Body of pancreas (tissue), 4 donors: ENCODE measurements at regions not wholly inside any gene's neighbourhood (a gene's known extent, or its start where the extent isn't known, plus 50 kb on each side); places are given as distances from the start of the nearest gene placed in this dataset.

ENCODE experiments used
- ATAC-seq: fragments of 150-250 bp; one replicate; pipeline ENCODE4 v1.9.1; 2016
- DNase-seq, 4 donors: peaks; one replicate each; pipeline ENCODE4 v3.0.0-alpha.2; 2019
- H3K27ac ChIP-seq, 4 donors: fragments of 200-600 bp; sonication (generic); 1 replicate in 3 of 4; 2 replicates in 1 of 4; pipeline versions ENCODE4 v1.5.1 to v1.6.1; 2016 to 2019; ENCODE audit warnings: mild to moderate bottlenecking in 1 of 4, mixed read lengths in 1 of 4, moderate library complexity in 1 of 4
- H3K27me3 ChIP-seq, 2 donors: fragments of 200-600 bp; sonication (generic); one replicate each; pipeline ENCODE4 v1.6.0; 2016; ENCODE audit warnings: mild to moderate bottlenecking in 1 of 2
- H3K36me3 ChIP-seq, 2 donors: fragments of 200-600 bp; sonication (generic); replicated peaks in 1 of 2; 2 replicates each; pipeline ENCODE4 v1.5.1; 2016; ENCODE audit warnings: low read depth in 2 of 2; ENCODE audit not compliant: insufficient read depth in 1 of 2
- H3K4me1 ChIP-seq: fragments of 200-600 bp; sonication (generic); one replicate; pipeline ENCODE4 v1.6.0; 2016
- H3K4me3 ChIP-seq, 2 donors: fragments of 200-600 bp; sonication (generic); 1 replicate in 1 of 2; 2 replicates in 1 of 2; pipeline ENCODE4 v1.5.1; 2016 to 2019
- H3K9me3 ChIP-seq, 3 donors: fragments of 200-600 bp; sonication (generic); 1 replicate in 2 of 3; 2 replicates in 1 of 3; pipeline ENCODE4 v1.5.1; 2016
- POLR2A ChIP-seq, 3 donors: fragments of 450-650 bp; IDR thresholded peaks; one replicate each; pipeline ENCODE4 v1.6.1; 2016; ENCODE audit warnings: antibody characterized with exemption in 3 of 3, mild to moderate bottlenecking in 2 of 3
- WGBS, 2 donors: methylation state at CpG; one replicate each; pipeline ENCODE4 v1.1.5; 2017; 5-methylcytosine and 5-hydroxymethylcytosine counted together
- intact Hi-C: fragments of 100-400 bp; cut with DNase I; formaldehyde crosslinking; loops from one replicate; pipeline ENCODE4 v1.15.1; 2023
- TF ChIP-seq, protein P1 (sequence below), 7 experiments: fragments of 450-650 bp in 4 of 7; fragments of 200-600 bp in 3 of 7; sonication (generic) in 3 of 7; IDR thresholded peaks; one replicate each; pipeline ENCODE4 v1.5.1; 2016 to 2019; ENCODE audit warnings: antibody characterized with exemption in 7 of 7

DNA sequence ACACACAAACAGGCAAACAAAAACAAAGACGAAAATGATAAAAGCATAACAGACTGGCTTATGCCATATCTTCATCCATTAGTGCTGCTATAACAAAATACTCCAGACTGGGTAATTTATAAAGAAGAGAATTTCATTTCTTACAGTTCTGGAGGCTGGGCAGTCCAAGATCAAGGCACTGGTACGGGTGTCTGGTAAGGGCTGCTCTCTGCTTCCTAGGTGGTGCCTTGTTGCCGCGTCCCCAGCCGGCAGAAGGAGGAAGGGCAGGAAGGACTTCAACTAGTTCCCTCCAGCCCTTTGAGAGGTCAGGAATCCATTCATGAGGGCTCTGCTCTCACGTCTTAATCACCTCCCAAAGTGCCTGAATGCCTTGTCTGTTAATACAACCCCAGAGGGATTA lies 122.6 kb downstream of the BOD1 start:
- no peak for TF ChIP-seq POLR2A (IDR thresholded peaks at IDR 0.05)
- TF ChIP-seq, protein P1, sequence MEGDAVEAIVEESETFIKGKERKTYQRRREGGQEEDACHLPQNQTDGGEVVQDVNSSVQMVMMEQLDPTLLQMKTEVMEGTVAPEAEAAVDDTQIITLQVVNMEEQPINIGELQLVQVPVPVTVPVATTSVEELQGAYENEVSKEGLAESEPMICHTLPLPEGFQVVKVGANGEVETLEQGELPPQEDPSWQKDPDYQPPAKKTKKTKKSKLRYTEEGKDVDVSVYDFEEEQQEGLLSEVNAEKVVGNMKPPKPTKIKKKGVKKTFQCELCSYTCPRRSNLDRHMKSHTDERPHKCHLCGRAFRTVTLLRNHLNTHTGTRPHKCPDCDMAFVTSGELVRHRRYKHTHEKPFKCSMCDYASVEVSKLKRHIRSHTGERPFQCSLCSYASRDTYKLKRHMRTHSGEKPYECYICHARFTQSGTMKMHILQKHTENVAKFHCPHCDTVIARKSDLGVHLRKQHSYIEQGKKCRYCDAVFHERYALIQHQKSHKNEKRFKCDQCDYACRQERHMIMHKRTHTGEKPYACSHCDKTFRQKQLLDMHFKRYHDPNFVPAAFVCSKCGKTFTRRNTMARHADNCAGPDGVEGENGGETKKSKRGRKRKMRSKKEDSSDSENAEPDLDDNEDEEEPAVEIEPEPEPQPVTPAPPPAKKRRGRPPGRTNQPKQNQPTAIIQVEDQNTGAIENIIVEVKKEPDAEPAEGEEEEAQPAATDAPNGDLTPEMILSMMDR (IDR thresholded peaks at IDR 0.05), result no peak
- intact Hi-C loops, result no loop called here
- WGBS, 2 donors, result 87 to 89% methylated on average over 6 of the region's 6 CpGs
- Histone ChIP-seq H3K36me3 (no peaks in the 10 kb centered on the region), H3K4me3 (no peak overlapping the region), H3K27ac (no peak overlapping the region), H3K27me3 (no peaks in the 10 kb centered on the region), H3K9me3 (no peaks in the 10 kb centered on the region), H3K4me1 (peaks cover 50% of the 10 kb centered on the region)
- ATAC-seq (no peak), DNase-seq (no peak)

DNA sequence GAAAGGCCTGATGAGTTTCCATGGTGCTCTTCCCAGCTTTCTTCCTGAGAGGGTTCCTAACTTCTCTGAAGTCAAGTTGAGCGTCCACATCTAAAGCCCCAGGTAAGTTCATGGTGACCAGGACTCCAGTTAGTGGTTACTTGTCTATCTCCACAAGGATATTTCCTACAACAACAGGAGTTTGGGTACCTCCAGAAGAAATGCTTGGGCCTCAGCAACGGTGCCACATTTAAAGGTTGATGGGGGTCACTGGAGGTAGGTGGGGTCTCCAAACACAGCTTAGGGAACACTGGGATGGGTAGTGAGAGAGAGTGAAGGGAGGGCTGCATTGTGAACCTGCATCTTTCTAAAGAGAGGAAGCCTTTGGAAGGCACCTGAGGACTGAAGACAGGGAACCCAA lies 123.4 kb downstream of the BOD1 start:
- H3K4me3 ChIP-seq, result no peak overlapping the region
- no peak overlapping the region for H3K27ac ChIP-seq
- intact Hi-C loops, result no loop called here
- DNase-seq (no peak), ATAC-seq (no peak)
- TF ChIP-seq, protein P1 (IDR thresholded peaks at IDR 0.05), result no peak
- no peak for TF ChIP-seq POLR2A (IDR thresholded peaks at IDR 0.05)
- H3K36me3 ChIP-seq, result no peaks in the 10 kb centered on the region
- 80 to 94% methylated on average over 2 of the region's 2 CpGs for WGBS, 2 donors
- peaks cover 42% of the 10 kb centered on the region for H3K4me1 ChIP-seq
- H3K27me3 ChIP-seq, result no peaks in the 10 kb centered on the region
- no peaks in the 10 kb centered on the region for H3K9me3 ChIP-seq

DNA sequence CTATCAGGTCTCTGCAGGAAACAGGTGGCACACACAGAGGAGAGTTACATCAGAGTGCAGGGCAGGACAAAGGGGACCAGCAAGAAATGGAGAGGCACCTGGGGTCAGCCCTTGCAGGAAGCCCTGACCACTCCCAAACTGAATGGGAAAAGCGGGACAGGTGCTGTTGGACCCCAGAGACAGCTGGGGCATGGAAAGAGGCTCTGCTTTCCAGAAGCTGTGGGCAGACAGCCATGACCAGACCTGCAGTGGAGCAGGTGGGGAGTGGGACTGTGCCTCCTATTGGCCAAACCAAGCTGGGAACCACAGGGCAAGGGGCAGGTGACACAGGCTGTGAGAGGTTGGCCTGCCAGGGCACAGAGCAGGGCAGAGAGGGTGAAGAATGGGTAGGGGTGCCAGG lies 125.8 kb downstream of the BOD1 start:
- Histone ChIP-seq H3K9me3 (no peaks in the 10 kb centered on the region), H3K4me3 (no peak overlapping the region), H3K27ac (no peak overlapping the region), H3K36me3 (no peaks in the 10 kb centered on the region), H3K4me1 (peaks cover 19% of the 10 kb centered on the region), H3K27me3 (no peaks in the 10 kb centered on the region)
- DNase-seq (peak in 1 of 4 donors; percentile 30), ATAC-seq (no peak)
- intact Hi-C loops, result no loop called here
- 71 to 92% methylated on average over 1 of the region's 1 CpG for WGBS, 2 donors
- no peak for TF ChIP-seq POLR2A (IDR thresholded peaks at IDR 0.05)
- TF ChIP-seq, protein P1 (IDR thresholded peaks at IDR 0.05), result no peak

DNA sequence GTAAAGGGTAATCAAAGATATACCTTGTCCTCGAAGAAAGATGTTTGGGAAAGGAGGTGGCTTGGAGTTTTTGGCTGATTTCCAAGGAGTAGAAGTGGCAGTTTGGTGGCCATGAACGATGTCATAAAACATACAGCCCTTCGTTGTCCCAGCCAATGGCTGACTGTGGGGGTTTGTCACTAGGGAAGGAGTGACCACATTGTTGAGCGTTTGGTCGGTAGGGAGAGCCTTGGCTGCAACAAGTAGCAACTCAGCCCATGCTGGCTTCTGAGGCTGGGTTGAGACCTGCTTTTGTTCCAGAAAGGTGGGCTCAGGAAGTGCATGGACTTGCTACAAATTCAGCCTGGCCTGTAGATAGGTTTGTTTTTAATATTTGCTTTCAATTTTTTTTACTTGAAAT lies 128.3 kb downstream of the BOD1 start:
- H3K9me3 ChIP-seq, result no peaks in the 10 kb centered on the region
- H3K36me3 ChIP-seq, result no peaks in the 10 kb centered on the region
- no peak overlapping the region for H3K27ac ChIP-seq
- WGBS, 2 donors, result 57 to 78% methylated on average over 5 of the region's 5 CpGs
- no peak for TF ChIP-seq POLR2A (IDR thresholded peaks at IDR 0.05)
- TF ChIP-seq, protein P1 (IDR thresholded peaks at IDR 0.05), result no peak
- DNase-seq (no peak), ATAC-seq (no peak)
- H3K4me1 ChIP-seq, result peaks cover 5% of the 10 kb centered on the region
- H3K27me3 ChIP-seq, result no peaks in the 10 kb centered on the region
- no peak overlapping the region for H3K4me3 ChIP-seq
- intact Hi-C loops, result no loop called here

DNA sequence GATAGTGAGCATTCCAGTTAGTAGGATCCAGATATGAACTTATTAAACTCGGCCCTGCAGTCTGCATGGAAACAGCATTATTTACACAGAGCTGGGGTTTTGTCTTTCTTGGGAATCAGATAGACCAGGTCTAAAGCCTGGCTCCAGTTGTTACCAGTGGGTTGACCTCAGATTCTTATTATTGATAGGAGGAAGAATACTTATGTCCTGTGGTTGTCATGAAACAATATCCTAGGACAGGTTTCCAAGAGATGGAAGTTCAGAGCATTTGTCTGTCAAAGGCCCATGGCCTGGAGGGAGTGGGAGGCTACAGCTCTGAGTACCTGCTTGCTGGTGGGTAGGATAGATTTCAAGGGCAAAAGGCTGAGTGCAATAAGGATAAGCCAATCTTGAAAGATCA lies 129.2 kb downstream of the BOD1 start:
- H3K27me3 ChIP-seq, result no peaks in the 10 kb centered on the region
- ATAC-seq, result no peak
- H3K9me3 ChIP-seq, result no peaks in the 10 kb centered on the region
- intact Hi-C loops, result no loop called here
- TF ChIP-seq POLR2A (IDR thresholded peaks at IDR 0.05), result no peak
- TF ChIP-seq, protein P1 (IDR thresholded peaks at IDR 0.05), result no peak
- H3K27ac ChIP-seq, result no peak overlapping the region
- 73 to 79% methylated on average over 1 of the region's 1 CpG for WGBS, 2 donors
- peaks cover 5% of the 10 kb centered on the region for H3K4me1 ChIP-seq
- DNase-seq, result no peak
- H3K4me3 ChIP-seq, result no peak overlapping the region
- no peaks in the 10 kb centered on the region for H3K36me3 ChIP-seq
